ENCODE measurements at regions not wholly inside any gene's neighbourhood (a gene's known extent, or its start where the extent isn't known, plus 50 kb on each side); places are given as distances from the start of the nearest gene placed in this dataset.

- TF ChIP-seq CTCF (IDR thresholded peaks at IDR 0.05): no peak
- no peak overlapping the region for H3K9ac ChIP-seq (ENCODE audit: insufficient read depth, low read length, poor library complexity, severe bottlenecking)
- WGBS (ENCODE audit: insufficient coverage): 62% methylated on average over 3 of the region's 3 CpGs
- H3K36me3 ChIP-seq (replicated peaks in 1 of 2; ENCODE audit: control insufficient read depth in 1 of 2, insufficient read depth in 2 of 2, low read length in 2 of 2): no peaks in the 10 kb centered on the region
- Mint-ChIP-seq H3K4me1 (no peaks in the 10 kb centered on the region), H3K36me3 (no peaks in the 10 kb centered on the region), H3K9me3 (peaks cover 0 to 2% (median 0%) of the 10 kb centered on the region in 7 donors), H3K27me3 (ENCODE audit: low read depth in 3 of 3) (peaks cover 0 to 9% (median 4%) of the 10 kb centered on the region in 3 donors), H3K4me3 (no peak overlapping the region), H3K27ac (no peak overlapping the region)
- H2AFZ ChIP-seq (ENCODE audit: insufficient read depth, low read depth, low read length, poor library complexity, severe bottlenecking): no peak overlapping the region
- peaks cover 0 to 3% of the 10 kb centered on the region in 2 donors for H3K27me3 ChIP-seq (ENCODE audit: control insufficient read depth in 2 of 2, insufficient read depth in 2 of 2, low read length in 2 of 2)
- no peak for DNase-seq
- H3K4me2 ChIP-seq (replicated peaks; ENCODE audit: extremely low read depth, low read length, poor library complexity, severe bottlenecking): no peak overlapping the region
- no peak overlapping the region for H3K4me3 ChIP-seq (replicated peaks in 1 of 3; ENCODE audit: low read depth in 2 of 3, low read length in 3 of 3)
- H4K20me1 ChIP-seq (ENCODE audit: insufficient read depth, low read length): no peaks in the 10 kb centered on the region
- H3K4me1 ChIP-seq (ENCODE audit: control insufficient read depth in 1 of 2, insufficient read depth in 2 of 2, low read length in 2 of 2): no peaks in the 10 kb centered on the region
- intact Hi-C loops (cut with micrococcal nuclease): no loop called here
- no peak overlapping the region for H3K27ac ChIP-seq (ENCODE audit: low read depth in 1 of 2, low read length in 2 of 2)
- H3K79me2 ChIP-seq (ENCODE audit: insufficient read depth, low read length): no peaks in the 10 kb centered on the region
- no peaks in the 10 kb centered on the region for H3K9me3 ChIP-seq (replicated peaks in 1 of 2; ENCODE audit: control insufficient read depth in 1 of 2, insufficient read depth in 1 of 2, low read length in 2 of 2)
Measured at GRCh38 chr2:234256516-234256915, 206.0 kb downstream of the SPP2 start.

GRCh38 chr2:234254783-234255521 is 204.4 kb downstream of the SPP2 start:
- Histone ChIP-seq H3K27me3 (ENCODE audit: control insufficient read depth in 2 of 2, insufficient read depth in 2 of 2, low read length in 2 of 2) (peaks cover 0 to 3% of the 10 kb centered on the region in 2 donors), H3K79me2 (ENCODE audit: insufficient read depth, low read length) (no peaks in the 10 kb centered on the region), H3K9ac (ENCODE audit: insufficient read depth, low read length, poor library complexity, severe bottlenecking) (no peak overlapping the region), H3K4me2 (replicated peaks; ENCODE audit: extremely low read depth, low read length, poor library complexity, severe bottlenecking) (no peak overlapping the region), H4K20me1 (ENCODE audit: insufficient read depth, low read length) (no peaks in the 10 kb centered on the region), H3K27ac (ENCODE audit: low read depth in 1 of 2, low read length in 2 of 2) (no peak overlapping the region), H3K36me3 (replicated peaks in 1 of 2; ENCODE audit: control insufficient read depth in 1 of 2, insufficient read depth in 2 of 2, low read length in 2 of 2) (no peaks in the 10 kb centered on the region), H2AFZ (ENCODE audit: insufficient read depth, low read depth, low read length, poor library complexity, severe bottlenecking) (no peak overlapping the region), H3K4me3 (replicated peaks in 1 of 3; ENCODE audit: low read depth in 2 of 3, low read length in 3 of 3) (no peak overlapping the region), H3K4me1 (ENCODE audit: control insufficient read depth in 1 of 2, insufficient read depth in 2 of 2, low read length in 2 of 2) (no peaks in the 10 kb centered on the region), H3K9me3 (replicated peaks in 1 of 2; ENCODE audit: control insufficient read depth in 1 of 2, insufficient read depth in 1 of 2, low read length in 2 of 2) (no peaks in the 10 kb centered on the region)
- Mint-ChIP-seq H3K27ac (no peak overlapping the region), H3K27me3 (ENCODE audit: low read depth in 3 of 3) (peaks cover 2 to 13% (median 2%) of the 10 kb centered on the region in 3 donors), H3K36me3 (no peaks in the 10 kb centered on the region), H3K4me3 (no peak overlapping the region), H3K4me1 (no peaks in the 10 kb centered on the region), H3K9me3 (peaks cover 0 to 2% (median 0%) of the 10 kb centered on the region in 7 donors)
- no CpG with 5 or more reads among the region's 5 CpGs for WGBS (ENCODE audit: insufficient coverage)
- TF ChIP-seq CTCF (IDR thresholded peaks at IDR 0.05): no peak
- DNase-seq: no peak
- intact Hi-C loops (cut with micrococcal nuclease): no loop called here
